CD14-positive monocyte (primary cell): ENCODE measurements at regions not wholly inside any gene's neighbourhood (a gene's known extent, or its start where the extent isn't known, plus 50 kb on each side); places are given as distances from the start of the nearest gene placed in this dataset.
A peak's percentile ranks its signal among the peaks of the same experiment; 100 is the strongest.

ENCODE experiments used
- DNase-seq, 3 donors: peaks; one replicate each; pipeline ENCODE4 v3.0.0-alpha.2; 2011 to 2022
- H2AFZ ChIP-seq: 2 replicates; pipeline ENCODE4 v1.6.0; 2012; ENCODE audit warnings: mild to moderate bottlenecking, low read depth, low read length, inconsistent platforms; ENCODE audit not compliant: insufficient read depth, poor library complexity, severe bottlenecking
- H3K27ac ChIP-seq, 2 donors: 1 replicate in 1 of 2; 2 replicates in 1 of 2; pipeline ENCODE4 v1.5.1; 2012 to 2013; ENCODE audit warnings: low read length in 2 of 2, control low read depth in 1 of 2, inconsistent platforms in 1 of 2, low read depth in 1 of 2, mild to moderate bottlenecking in 1 of 2
- H3K27me3 ChIP-seq, 2 donors: one replicate each; pipeline versions ENCODE4 v1.6.0 to v1.6.1; 2011 to 2013; ENCODE audit warnings: low read length in 2 of 2; ENCODE audit not compliant: control insufficient read depth in 2 of 2, insufficient read depth in 2 of 2
- H3K36me3 ChIP-seq, 2 donors: replicated peaks in 1 of 2; 1 replicate in 1 of 2; 2 replicates in 1 of 2; pipeline versions ENCODE4 v1.5.1 to v1.6.1; 2012 to 2013; ENCODE audit warnings: low read length in 2 of 2, control low read depth in 1 of 2, inconsistent platforms in 1 of 2, mild to moderate bottlenecking in 1 of 2; ENCODE audit not compliant: insufficient read depth in 2 of 2, control insufficient read depth in 1 of 2
- H3K4me1 ChIP-seq, 2 donors: 1 replicate in 1 of 2; 2 replicates in 1 of 2; pipeline versions ENCODE4 v1.5.1 to v1.6.1; 2012 to 2013; ENCODE audit warnings: low read length in 2 of 2, control low read depth in 1 of 2, inconsistent platforms in 1 of 2, mild to moderate bottlenecking in 1 of 2, moderate library complexity in 1 of 2; ENCODE audit not compliant: insufficient read depth in 2 of 2, control insufficient read depth in 1 of 2
- H3K4me2 ChIP-seq: replicated peaks from 2 replicates; pipeline ENCODE3; 2012; ENCODE audit warnings: low read length, moderate library complexity, mild to moderate bottlenecking; ENCODE audit not compliant: poor library complexity, severe bottlenecking; ENCODE audit errors: extremely low read depth
- H3K4me3 ChIP-seq, 3 experiments: fragments of 200-600 bp in 1 of 3; sonication (generic) in 1 of 3; replicated peaks in 1 of 3; 1 replicate in 2 of 3; 2 replicates in 1 of 3; pipeline ENCODE4 v1.5.1; 2011 to 2013; ENCODE audit warnings: low read length in 3 of 3, mild to moderate bottlenecking in 3 of 3, control low read depth in 2 of 3, low read depth in 2 of 3, inconsistent platforms in 1 of 3, moderate library complexity in 1 of 3
- H3K79me2 ChIP-seq: 2 replicates; pipeline ENCODE4 v1.6.0; 2012; ENCODE audit warnings: mild to moderate bottlenecking, control low read depth, inconsistent platforms, low read length, moderate library complexity; ENCODE audit not compliant: insufficient read depth
- H3K9ac ChIP-seq: 2 replicates; pipeline ENCODE4 v1.6.0; 2017; ENCODE audit warnings: low read length, mild to moderate bottlenecking; ENCODE audit not compliant: insufficient read depth, poor library complexity, severe bottlenecking
- H3K9me3 ChIP-seq, 2 donors: replicated peaks in 1 of 2; 1 replicate in 1 of 2; 2 replicates in 1 of 2; pipeline versions ENCODE4 v1.5.1 to v1.6.1; 2012 to 2013; ENCODE audit warnings: low read length in 2 of 2, control low read depth in 1 of 2; ENCODE audit not compliant: control insufficient read depth in 1 of 2, insufficient read depth in 1 of 2
- H4K20me1 ChIP-seq: 2 replicates; pipeline ENCODE4 v1.6.0; 2012; ENCODE audit warnings: mild to moderate bottlenecking, low read length, control low read depth, moderate library complexity; ENCODE audit not compliant: insufficient read depth
- H3K27ac Mint-ChIP-seq, 7 donors: one replicate each; pipeline ENCODE4 v1.8.0; 2020; ENCODE audit warnings: mild to moderate bottlenecking in 7 of 7, mixed read lengths in 7 of 7, moderate library complexity in 6 of 7, inconsistent platforms in 2 of 7
- H3K27me3 Mint-ChIP-seq, 3 donors: one replicate each; pipeline ENCODE4 v1.8.0; 2021 to 2022; ENCODE audit warnings: low read depth in 3 of 3, mild to moderate bottlenecking in 3 of 3, mixed read lengths in 3 of 3, moderate library complexity in 3 of 3, inconsistent platforms in 1 of 3
- H3K36me3 Mint-ChIP-seq, 2 donors: one replicate each; pipeline ENCODE4 v1.8.0; 2020; ENCODE audit warnings: mixed read lengths in 2 of 2, inconsistent platforms in 1 of 2, mild to moderate bottlenecking in 1 of 2
- H3K4me1 Mint-ChIP-seq: one replicate; pipeline ENCODE4 v1.8.0; 2020; ENCODE audit warnings: mild to moderate bottlenecking, mixed read lengths
- H3K4me3 Mint-ChIP-seq, 2 donors: one replicate each; pipeline ENCODE4 v1.8.0; 2020; ENCODE audit warnings: mild to moderate bottlenecking in 2 of 2, mixed read lengths in 2 of 2, moderate library complexity in 1 of 2
- H3K9me3 Mint-ChIP-seq, 7 donors: one replicate each; pipeline ENCODE4 v1.8.0; 2020 to 2022; ENCODE audit warnings: mixed read lengths in 7 of 7, mild to moderate bottlenecking in 6 of 7, moderate library complexity in 6 of 7, inconsistent platforms in 2 of 7
- CTCF ChIP-seq: fragments of 200-600 bp; IDR thresholded peaks from one replicate; pipeline ENCODE4 v1.8.0; 2022; ENCODE audit warnings: antibody characterized with exemption, mild to moderate bottlenecking
- WGBS: methylation state at CpG from one replicate; pipeline ENCODE4 v1.1.5; 2013; ENCODE audit warnings: missing lambda C conversion rate; ENCODE audit not compliant: insufficient coverage; 5-methylcytosine and 5-hydroxymethylcytosine counted together
- intact Hi-C, 2 donors: fragments of 100-400 bp; cut with micrococcal nuclease; formaldehyde crosslinking; loops; one replicate each; pipeline versions ENCODE4 v1.15.0 to v1.15.1; 2023

DNA sequence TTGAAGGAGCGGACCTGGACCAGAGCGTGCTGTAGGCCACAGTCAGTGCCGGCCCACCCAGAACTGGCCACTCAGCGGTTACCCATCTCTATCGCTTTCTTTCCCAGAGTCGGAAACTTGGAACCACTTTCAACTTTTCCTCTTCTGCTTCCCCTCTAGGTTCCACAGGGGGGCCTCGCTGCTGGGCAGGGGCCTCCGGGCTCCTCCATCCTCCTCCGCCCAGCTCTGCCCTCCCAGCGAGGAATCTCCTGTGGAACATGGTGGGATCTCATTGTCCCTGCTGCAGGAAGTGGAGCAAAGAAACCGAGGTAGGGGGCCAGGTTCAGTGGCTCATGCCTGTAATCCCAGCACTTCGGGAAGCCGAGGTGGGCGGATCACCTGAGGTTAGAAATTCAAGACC lies 139.2 kb downstream of the ETS2 start:
- TF ChIP-seq CTCF: no peak
- Histone ChIP-seq H4K20me1 (no peaks in the 10 kb centered on the region), H3K9me3 (peaks cover 2 to 7% of the 10 kb centered on the region in 2 donors), H2AFZ (no peak overlapping the region), H3K4me2 (no peak overlapping the region), H3K36me3 (no peaks in the 10 kb centered on the region), H3K4me1 (no peaks in the 10 kb centered on the region), H3K79me2 (no peaks in the 10 kb centered on the region), H3K27ac (no peak overlapping the region), H3K27me3 (no peaks in the 10 kb centered on the region), H3K9ac (no peak overlapping the region), H3K4me3 (no peak overlapping the region)
- intact Hi-C loops: no loop called here
- DNase-seq: no peak
- Mint-ChIP-seq H3K36me3 (no peaks in the 10 kb centered on the region), H3K4me3 (no peak overlapping the region), H3K4me1 (no peaks in the 10 kb centered on the region), H3K9me3 (peaks cover 2 to 16% (median 11%) of the 10 kb centered on the region in 7 donors), H3K27ac (peak overlapping the region in 1 of 7 donors; percentile 70), H3K27me3 (peaks cover 0 to 2% (median 2%) of the 10 kb centered on the region in 3 donors)
- WGBS: 98% methylated on average over 10 of the region's 14 CpGs

DNA sequence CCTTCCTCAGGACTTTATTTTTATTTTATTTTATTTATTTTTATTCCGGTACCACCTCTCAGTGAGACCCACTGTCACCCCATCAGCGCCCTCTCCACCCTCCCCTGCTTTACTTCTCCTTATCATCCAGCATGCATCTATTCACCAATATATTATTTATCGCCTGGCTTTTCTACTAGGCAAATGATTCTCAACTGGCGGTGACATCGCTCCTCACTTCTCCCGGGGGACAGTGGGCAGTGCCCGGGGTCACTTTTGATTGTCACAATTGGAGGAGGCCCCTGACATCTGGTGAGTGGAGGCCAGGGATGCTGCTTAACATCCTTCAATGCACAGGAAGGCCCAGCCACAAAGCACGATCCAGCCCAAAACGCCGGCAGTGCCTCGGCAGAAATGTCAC lies 138.7 kb downstream of the ETS2 start:
- WGBS: 94% methylated on average over 8 of the region's 11 CpGs
- Mint-ChIP-seq H3K27me3 (peaks cover 0 to 2% (median 2%) of the 10 kb centered on the region in 3 donors), H3K27ac (no peak overlapping the region)

More for the DNA sequence above, 138.7 kb downstream of the ETS2 start:
- no peaks in the 10 kb centered on the region for H3K36me3 ChIP-seq
- no peak overlapping the region for H3K9ac ChIP-seq
- intact Hi-C loops: no loop called here
- no peak for DNase-seq
- peaks cover 2 to 13% (median 6%) of the 10 kb centered on the region in 7 donors for H3K9me3 Mint-ChIP-seq
- no peak overlapping the region for H3K4me2 ChIP-seq
- no peaks in the 10 kb centered on the region for H3K4me1 Mint-ChIP-seq
- H3K4me3 ChIP-seq: no peak overlapping the region
- H4K20me1 ChIP-seq: no peaks in the 10 kb centered on the region
- TF ChIP-seq CTCF: no peak
- H3K4me3 Mint-ChIP-seq: no peak overlapping the region
- H3K27ac ChIP-seq: no peak overlapping the region
- H2AFZ ChIP-seq: no peak overlapping the region
- no peaks in the 10 kb centered on the region for H3K27me3 ChIP-seq
- H3K9me3 ChIP-seq: peaks cover 2% of the 10 kb centered on the region in 2 donors
- H3K36me3 Mint-ChIP-seq: no peaks in the 10 kb centered on the region
- no peaks in the 10 kb centered on the region for H3K4me1 ChIP-seq
- H3K79me2 ChIP-seq: no peaks in the 10 kb centered on the region
